CD14-positive monocyte (primary cell): ENCODE measurements at regions not wholly inside any gene's neighbourhood (a gene's known extent, or its start where the extent isn't known, plus 50 kb on each side); places are given as distances from the start of the nearest gene placed in this dataset.

Source experiments
- DNase-seq, 3 donors: peaks; one replicate each; pipeline ENCODE4 v3.0.0-alpha.2; 2011 to 2022
- H2AFZ ChIP-seq: 2 replicates; pipeline ENCODE4 v1.6.0; 2012; ENCODE audit warnings: mild to moderate bottlenecking, low read depth, low read length, inconsistent platforms; ENCODE audit not compliant: insufficient read depth, poor library complexity, severe bottlenecking
- H3K27ac ChIP-seq, 2 donors: 1 replicate in 1 of 2; 2 replicates in 1 of 2; pipeline ENCODE4 v1.5.1; 2012 to 2013; ENCODE audit warnings: low read length in 2 of 2, control low read depth in 1 of 2, inconsistent platforms in 1 of 2, low read depth in 1 of 2, mild to moderate bottlenecking in 1 of 2
- H3K27me3 ChIP-seq, 2 donors: one replicate each; pipeline versions ENCODE4 v1.6.0 to v1.6.1; 2011 to 2013; ENCODE audit warnings: low read length in 2 of 2; ENCODE audit not compliant: control insufficient read depth in 2 of 2, insufficient read depth in 2 of 2
- H3K36me3 ChIP-seq, 2 donors: replicated peaks in 1 of 2; 1 replicate in 1 of 2; 2 replicates in 1 of 2; pipeline versions ENCODE4 v1.5.1 to v1.6.1; 2012 to 2013; ENCODE audit warnings: low read length in 2 of 2, control low read depth in 1 of 2, inconsistent platforms in 1 of 2, mild to moderate bottlenecking in 1 of 2; ENCODE audit not compliant: insufficient read depth in 2 of 2, control insufficient read depth in 1 of 2
- H3K4me1 ChIP-seq, 2 donors: 1 replicate in 1 of 2; 2 replicates in 1 of 2; pipeline versions ENCODE4 v1.5.1 to v1.6.1; 2012 to 2013; ENCODE audit warnings: low read length in 2 of 2, control low read depth in 1 of 2, inconsistent platforms in 1 of 2, mild to moderate bottlenecking in 1 of 2, moderate library complexity in 1 of 2; ENCODE audit not compliant: insufficient read depth in 2 of 2, control insufficient read depth in 1 of 2
- H3K4me2 ChIP-seq: replicated peaks from 2 replicates; pipeline ENCODE3; 2012; ENCODE audit warnings: low read length, moderate library complexity, mild to moderate bottlenecking; ENCODE audit not compliant: poor library complexity, severe bottlenecking; ENCODE audit errors: extremely low read depth
- H3K4me3 ChIP-seq, 3 experiments: fragments of 200-600 bp in 1 of 3; sonication (generic) in 1 of 3; replicated peaks in 1 of 3; 1 replicate in 2 of 3; 2 replicates in 1 of 3; pipeline ENCODE4 v1.5.1; 2011 to 2013; ENCODE audit warnings: low read length in 3 of 3, mild to moderate bottlenecking in 3 of 3, control low read depth in 2 of 3, low read depth in 2 of 3, inconsistent platforms in 1 of 3, moderate library complexity in 1 of 3
- H3K79me2 ChIP-seq: 2 replicates; pipeline ENCODE4 v1.6.0; 2012; ENCODE audit warnings: mild to moderate bottlenecking, control low read depth, inconsistent platforms, low read length, moderate library complexity; ENCODE audit not compliant: insufficient read depth
- H3K9ac ChIP-seq: 2 replicates; pipeline ENCODE4 v1.6.0; 2017; ENCODE audit warnings: low read length, mild to moderate bottlenecking; ENCODE audit not compliant: insufficient read depth, poor library complexity, severe bottlenecking
- H3K9me3 ChIP-seq, 2 donors: replicated peaks in 1 of 2; 1 replicate in 1 of 2; 2 replicates in 1 of 2; pipeline versions ENCODE4 v1.5.1 to v1.6.1; 2012 to 2013; ENCODE audit warnings: low read length in 2 of 2, control low read depth in 1 of 2; ENCODE audit not compliant: control insufficient read depth in 1 of 2, insufficient read depth in 1 of 2
- H4K20me1 ChIP-seq: 2 replicates; pipeline ENCODE4 v1.6.0; 2012; ENCODE audit warnings: mild to moderate bottlenecking, low read length, control low read depth, moderate library complexity; ENCODE audit not compliant: insufficient read depth
- H3K27ac Mint-ChIP-seq, 7 donors: one replicate each; pipeline ENCODE4 v1.8.0; 2020; ENCODE audit warnings: mild to moderate bottlenecking in 7 of 7, mixed read lengths in 7 of 7, moderate library complexity in 6 of 7, inconsistent platforms in 2 of 7
- H3K27me3 Mint-ChIP-seq, 3 donors: one replicate each; pipeline ENCODE4 v1.8.0; 2021 to 2022; ENCODE audit warnings: low read depth in 3 of 3, mild to moderate bottlenecking in 3 of 3, mixed read lengths in 3 of 3, moderate library complexity in 3 of 3, inconsistent platforms in 1 of 3
- H3K36me3 Mint-ChIP-seq, 2 donors: one replicate each; pipeline ENCODE4 v1.8.0; 2020; ENCODE audit warnings: mixed read lengths in 2 of 2, inconsistent platforms in 1 of 2, mild to moderate bottlenecking in 1 of 2
- H3K4me1 Mint-ChIP-seq: one replicate; pipeline ENCODE4 v1.8.0; 2020; ENCODE audit warnings: mild to moderate bottlenecking, mixed read lengths
- H3K4me3 Mint-ChIP-seq, 2 donors: one replicate each; pipeline ENCODE4 v1.8.0; 2020; ENCODE audit warnings: mild to moderate bottlenecking in 2 of 2, mixed read lengths in 2 of 2, moderate library complexity in 1 of 2
- H3K9me3 Mint-ChIP-seq, 7 donors: one replicate each; pipeline ENCODE4 v1.8.0; 2020 to 2022; ENCODE audit warnings: mixed read lengths in 7 of 7, mild to moderate bottlenecking in 6 of 7, moderate library complexity in 6 of 7, inconsistent platforms in 2 of 7
- WGBS: methylation state at CpG from one replicate; pipeline ENCODE4 v1.1.5; 2013; ENCODE audit warnings: missing lambda C conversion rate; ENCODE audit not compliant: insufficient coverage; 5-methylcytosine and 5-hydroxymethylcytosine counted together
- intact Hi-C, 2 donors: fragments of 100-400 bp; cut with micrococcal nuclease; formaldehyde crosslinking; loops; one replicate each; pipeline versions ENCODE4 v1.15.0 to v1.15.1; 2023
- TF ChIP-seq, protein P1 (sequence below): fragments of 200-600 bp; IDR thresholded peaks from one replicate; pipeline ENCODE4 v1.8.0; 2022; ENCODE audit warnings: antibody characterized with exemption, mild to moderate bottlenecking

DNA sequence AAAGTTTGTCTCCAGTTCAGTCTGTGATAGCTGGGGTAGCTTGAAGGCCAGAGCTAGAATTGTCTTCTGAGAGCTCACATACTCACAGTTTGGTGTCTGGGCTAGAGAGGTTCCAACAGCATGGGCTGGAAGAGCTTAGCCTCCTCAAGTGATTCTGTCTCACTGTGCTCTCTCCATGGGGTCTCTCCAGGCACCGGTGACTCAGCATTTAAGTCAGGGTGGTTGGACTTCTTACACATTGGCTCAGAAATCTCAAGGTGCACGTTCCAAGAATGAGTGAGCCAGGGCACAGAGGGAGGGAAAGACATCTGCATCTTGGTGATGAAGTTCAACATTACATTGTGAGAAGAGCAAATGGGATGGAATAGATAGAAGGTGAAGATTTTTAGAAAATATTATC, 207.3 kb upstream of the DDX18 start:
- H2AFZ ChIP-seq: no peak overlapping the region
- H3K27me3 ChIP-seq: no peaks in the 10 kb centered on the region
- no peaks in the 10 kb centered on the region for H3K4me1 Mint-ChIP-seq
- H3K9ac ChIP-seq: no peak overlapping the region
- H3K9me3 ChIP-seq: peaks cover 6 to 12% of the 10 kb centered on the region in 2 donors
- peaks cover 0 to 2% (median 0%) of the 10 kb centered on the region in 3 donors for H3K27me3 Mint-ChIP-seq
- H3K27ac ChIP-seq: no peak overlapping the region
- H3K36me3 Mint-ChIP-seq: no peaks in the 10 kb centered on the region
- H3K4me3 ChIP-seq: no peak overlapping the region
- no peak overlapping the region for H3K4me3 Mint-ChIP-seq
- no peaks in the 10 kb centered on the region for H3K79me2 ChIP-seq
- no peaks in the 10 kb centered on the region for H3K4me1 ChIP-seq
- H3K9me3 Mint-ChIP-seq: peaks cover 0 to 23% (median 11%) of the 10 kb centered on the region in 7 donors
- H3K36me3 ChIP-seq: no peaks in the 10 kb centered on the region
- TF ChIP-seq, protein P1, sequence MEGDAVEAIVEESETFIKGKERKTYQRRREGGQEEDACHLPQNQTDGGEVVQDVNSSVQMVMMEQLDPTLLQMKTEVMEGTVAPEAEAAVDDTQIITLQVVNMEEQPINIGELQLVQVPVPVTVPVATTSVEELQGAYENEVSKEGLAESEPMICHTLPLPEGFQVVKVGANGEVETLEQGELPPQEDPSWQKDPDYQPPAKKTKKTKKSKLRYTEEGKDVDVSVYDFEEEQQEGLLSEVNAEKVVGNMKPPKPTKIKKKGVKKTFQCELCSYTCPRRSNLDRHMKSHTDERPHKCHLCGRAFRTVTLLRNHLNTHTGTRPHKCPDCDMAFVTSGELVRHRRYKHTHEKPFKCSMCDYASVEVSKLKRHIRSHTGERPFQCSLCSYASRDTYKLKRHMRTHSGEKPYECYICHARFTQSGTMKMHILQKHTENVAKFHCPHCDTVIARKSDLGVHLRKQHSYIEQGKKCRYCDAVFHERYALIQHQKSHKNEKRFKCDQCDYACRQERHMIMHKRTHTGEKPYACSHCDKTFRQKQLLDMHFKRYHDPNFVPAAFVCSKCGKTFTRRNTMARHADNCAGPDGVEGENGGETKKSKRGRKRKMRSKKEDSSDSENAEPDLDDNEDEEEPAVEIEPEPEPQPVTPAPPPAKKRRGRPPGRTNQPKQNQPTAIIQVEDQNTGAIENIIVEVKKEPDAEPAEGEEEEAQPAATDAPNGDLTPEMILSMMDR: no peak
- H3K27ac Mint-ChIP-seq: no peak overlapping the region
- intact Hi-C loops: no loop called here
- 100% methylated on average over 1 of the region's 2 CpGs for whole genome bisulfite sequencing
- DNase-seq: no peak
- no peak overlapping the region for H3K4me2 ChIP-seq
- H4K20me1 ChIP-seq: no peaks in the 10 kb centered on the region

DNA sequence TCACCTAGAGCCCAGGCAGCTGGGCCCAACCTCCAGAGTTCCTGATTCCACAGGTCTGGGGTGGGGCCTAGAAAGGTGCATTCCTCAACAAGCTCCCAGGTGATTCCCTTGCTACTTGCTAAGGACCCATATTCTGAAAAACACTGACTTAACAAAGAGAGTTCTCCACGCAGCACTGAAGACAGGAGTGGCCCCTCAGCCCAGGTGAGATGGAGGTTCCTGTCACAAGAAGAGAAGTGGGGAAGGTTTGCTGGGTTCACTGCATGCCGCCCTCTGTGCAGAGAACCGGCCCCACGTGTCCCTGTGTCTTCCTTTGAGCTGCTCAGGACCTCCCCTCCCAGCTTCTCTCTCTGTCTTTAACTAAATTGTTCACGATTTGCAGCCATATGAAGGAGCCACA, 201.4 kb upstream of the DDX18 start:
- H2AFZ ChIP-seq: no peak overlapping the region
- H4K20me1 ChIP-seq: no peaks in the 10 kb centered on the region
- H3K36me3 ChIP-seq: no peaks in the 10 kb centered on the region
- H3K9me3 ChIP-seq: peaks cover 6 to 11% of the 10 kb centered on the region in 2 donors
- no peaks in the 10 kb centered on the region for H3K79me2 ChIP-seq
- TF ChIP-seq, protein P1: no peak
- no peak overlapping the region for H3K4me3 Mint-ChIP-seq
- no peak overlapping the region for H3K27ac Mint-ChIP-seq
- H3K27me3 ChIP-seq: no peaks in the 10 kb centered on the region
- intact Hi-C loops: no loop called here
- WGBS: no CpG with 5 or more reads among the region's 5 CpGs
- H3K4me1 ChIP-seq: no peaks in the 10 kb centered on the region
- H3K27ac ChIP-seq: no peak overlapping the region
- H3K4me2 ChIP-seq: no peak overlapping the region
- H3K4me1 Mint-ChIP-seq: no peaks in the 10 kb centered on the region
- peaks cover 0 to 28% (median 6%) of the 10 kb centered on the region in 7 donors for H3K9me3 Mint-ChIP-seq
- H3K27me3 Mint-ChIP-seq: peaks cover 0 to 2% (median 0%) of the 10 kb centered on the region in 3 donors
- no peaks in the 10 kb centered on the region for H3K36me3 Mint-ChIP-seq
- H3K9ac ChIP-seq: no peak overlapping the region
- no peak overlapping the region for H3K4me3 ChIP-seq
- DNase-seq: no peak
